H1 (cell line): ENCODE measurements at regions not wholly inside any gene's neighbourhood (a gene's known extent, or its start where the extent isn't known, plus 50 kb on each side); places are given as distances from the start of the nearest gene placed in this dataset.

Experiments used
- CTBP2 ChIP-seq: IDR thresholded peaks from 2 replicates; pipeline ENCODE4 v1.7.0; 2011; ENCODE audit warnings: borderline replicate concordance, mild to moderate bottlenecking, moderate library complexity, mixed read lengths, low read length; ENCODE audit not compliant: insufficient read depth, insufficient read length
- EP300 ChIP-seq, 2 experiments: IDR thresholded peaks; 1 replicate in 1 of 2; 2 replicates in 1 of 2; pipeline ENCODE4 v1.6.1; 2011 to 2012; ENCODE audit warnings: low read depth in 2 of 2, low read length in 2 of 2, mild to moderate bottlenecking in 2 of 2, borderline replicate concordance in 1 of 2, inconsistent platforms in 1 of 2, moderate library complexity in 1 of 2
- SP4 ChIP-seq: IDR thresholded peaks from 2 replicates; pipeline ENCODE4 v1.6.1; 2012; ENCODE audit warnings: low read length, inconsistent platforms
- YY1 ChIP-seq: IDR thresholded peaks from 2 replicates; pipeline ENCODE4 v1.6.1; 2011; ENCODE audit warnings: low read depth, mild to moderate bottlenecking, low read length
- TF ChIP-seq, protein P1 (sequence below): fragments of 300-600 bp; sonication (generic); IDR thresholded peaks from 2 replicates; pipeline ENCODE4 v1.7.1; 2012; ENCODE audit warnings: low read length, moderate library complexity, mild to moderate bottlenecking, inconsistent platforms; ENCODE audit not compliant: insufficient replicate concordance

DNA sequence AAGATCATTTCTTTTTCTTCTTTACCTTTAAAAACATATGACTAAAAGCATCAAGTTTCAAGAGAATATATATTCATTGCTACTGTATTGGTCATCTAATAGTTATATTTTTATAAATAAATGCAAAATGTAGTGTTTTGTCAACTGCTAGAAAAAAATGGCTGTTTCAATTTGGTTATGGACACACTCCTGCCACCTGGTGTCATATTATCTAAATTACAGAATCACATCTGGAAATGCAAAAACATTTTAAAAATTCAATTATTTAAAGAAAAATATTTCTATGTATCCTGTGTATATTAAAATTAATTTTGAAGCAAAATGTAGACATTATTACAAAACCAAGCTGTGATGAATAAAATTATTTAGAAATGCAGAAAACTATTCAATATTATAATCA, 329.4 kb upstream of the PCDH18 start (continued):
- TF ChIP-seq, protein P1, sequence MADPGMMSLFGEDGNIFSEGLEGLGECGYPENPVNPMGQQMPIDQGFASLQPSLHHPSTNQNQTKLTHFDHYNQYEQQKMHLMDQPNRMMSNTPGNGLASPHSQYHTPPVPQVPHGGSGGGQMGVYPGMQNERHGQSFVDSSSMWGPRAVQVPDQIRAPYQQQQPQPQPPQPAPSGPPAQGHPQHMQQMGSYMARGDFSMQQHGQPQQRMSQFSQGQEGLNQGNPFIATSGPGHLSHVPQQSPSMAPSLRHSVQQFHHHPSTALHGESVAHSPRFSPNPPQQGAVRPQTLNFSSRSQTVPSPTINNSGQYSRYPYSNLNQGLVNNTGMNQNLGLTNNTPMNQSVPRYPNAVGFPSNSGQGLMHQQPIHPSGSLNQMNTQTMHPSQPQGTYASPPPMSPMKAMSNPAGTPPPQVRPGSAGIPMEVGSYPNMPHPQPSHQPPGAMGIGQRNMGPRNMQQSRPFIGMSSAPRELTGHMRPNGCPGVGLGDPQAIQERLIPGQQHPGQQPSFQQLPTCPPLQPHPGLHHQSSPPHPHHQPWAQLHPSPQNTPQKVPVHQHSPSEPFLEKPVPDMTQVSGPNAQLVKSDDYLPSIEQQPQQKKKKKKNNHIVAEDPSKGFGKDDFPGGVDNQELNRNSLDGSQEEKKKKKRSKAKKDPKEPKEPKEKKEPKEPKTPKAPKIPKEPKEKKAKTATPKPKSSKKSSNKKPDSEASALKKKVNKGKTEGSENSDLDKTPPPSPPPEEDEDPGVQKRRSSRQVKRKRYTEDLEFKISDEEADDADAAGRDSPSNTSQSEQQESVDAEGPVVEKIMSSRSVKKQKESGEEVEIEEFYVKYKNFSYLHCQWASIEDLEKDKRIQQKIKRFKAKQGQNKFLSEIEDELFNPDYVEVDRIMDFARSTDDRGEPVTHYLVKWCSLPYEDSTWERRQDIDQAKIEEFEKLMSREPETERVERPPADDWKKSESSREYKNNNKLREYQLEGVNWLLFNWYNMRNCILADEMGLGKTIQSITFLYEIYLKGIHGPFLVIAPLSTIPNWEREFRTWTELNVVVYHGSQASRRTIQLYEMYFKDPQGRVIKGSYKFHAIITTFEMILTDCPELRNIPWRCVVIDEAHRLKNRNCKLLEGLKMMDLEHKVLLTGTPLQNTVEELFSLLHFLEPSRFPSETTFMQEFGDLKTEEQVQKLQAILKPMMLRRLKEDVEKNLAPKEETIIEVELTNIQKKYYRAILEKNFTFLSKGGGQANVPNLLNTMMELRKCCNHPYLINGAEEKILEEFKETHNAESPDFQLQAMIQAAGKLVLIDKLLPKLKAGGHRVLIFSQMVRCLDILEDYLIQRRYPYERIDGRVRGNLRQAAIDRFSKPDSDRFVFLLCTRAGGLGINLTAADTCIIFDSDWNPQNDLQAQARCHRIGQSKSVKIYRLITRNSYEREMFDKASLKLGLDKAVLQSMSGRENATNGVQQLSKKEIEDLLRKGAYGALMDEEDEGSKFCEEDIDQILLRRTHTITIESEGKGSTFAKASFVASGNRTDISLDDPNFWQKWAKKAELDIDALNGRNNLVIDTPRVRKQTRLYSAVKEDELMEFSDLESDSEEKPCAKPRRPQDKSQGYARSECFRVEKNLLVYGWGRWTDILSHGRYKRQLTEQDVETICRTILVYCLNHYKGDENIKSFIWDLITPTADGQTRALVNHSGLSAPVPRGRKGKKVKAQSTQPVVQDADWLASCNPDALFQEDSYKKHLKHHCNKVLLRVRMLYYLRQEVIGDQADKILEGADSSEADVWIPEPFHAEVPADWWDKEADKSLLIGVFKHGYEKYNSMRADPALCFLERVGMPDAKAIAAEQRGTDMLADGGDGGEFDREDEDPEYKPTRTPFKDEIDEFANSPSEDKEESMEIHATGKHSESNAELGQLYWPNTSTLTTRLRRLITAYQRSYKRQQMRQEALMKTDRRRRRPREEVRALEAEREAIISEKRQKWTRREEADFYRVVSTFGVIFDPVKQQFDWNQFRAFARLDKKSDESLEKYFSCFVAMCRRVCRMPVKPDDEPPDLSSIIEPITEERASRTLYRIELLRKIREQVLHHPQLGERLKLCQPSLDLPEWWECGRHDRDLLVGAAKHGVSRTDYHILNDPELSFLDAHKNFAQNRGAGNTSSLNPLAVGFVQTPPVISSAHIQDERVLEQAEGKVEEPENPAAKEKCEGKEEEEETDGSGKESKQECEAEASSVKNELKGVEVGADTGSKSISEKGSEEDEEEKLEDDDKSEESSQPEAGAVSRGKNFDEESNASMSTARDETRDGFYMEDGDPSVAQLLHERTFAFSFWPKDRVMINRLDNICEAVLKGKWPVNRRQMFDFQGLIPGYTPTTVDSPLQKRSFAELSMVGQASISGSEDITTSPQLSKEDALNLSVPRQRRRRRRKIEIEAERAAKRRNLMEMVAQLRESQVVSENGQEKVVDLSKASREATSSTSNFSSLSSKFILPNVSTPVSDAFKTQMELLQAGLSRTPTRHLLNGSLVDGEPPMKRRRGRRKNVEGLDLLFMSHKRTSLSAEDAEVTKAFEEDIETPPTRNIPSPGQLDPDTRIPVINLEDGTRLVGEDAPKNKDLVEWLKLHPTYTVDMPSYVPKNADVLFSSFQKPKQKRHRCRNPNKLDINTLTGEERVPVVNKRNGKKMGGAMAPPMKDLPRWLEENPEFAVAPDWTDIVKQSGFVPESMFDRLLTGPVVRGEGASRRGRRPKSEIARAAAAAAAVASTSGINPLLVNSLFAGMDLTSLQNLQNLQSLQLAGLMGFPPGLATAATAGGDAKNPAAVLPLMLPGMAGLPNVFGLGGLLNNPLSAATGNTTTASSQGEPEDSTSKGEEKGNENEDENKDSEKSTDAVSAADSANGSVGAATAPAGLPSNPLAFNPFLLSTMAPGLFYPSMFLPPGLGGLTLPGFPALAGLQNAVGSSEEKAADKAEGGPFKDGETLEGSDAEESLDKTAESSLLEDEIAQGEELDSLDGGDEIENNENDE: no peak
- TF ChIP-seq EP300 (IDR thresholded peaks at IDR 0.05; ENCODE audit: borderline replicate concordance in 1 of 2, low read depth in 2 of 2, low read length in 2 of 2): no peak
- no peak for TF ChIP-seq SP4
- TF ChIP-seq YY1: peak; percentile 26; the same call in 1 of the 2 replicates
- no peak for TF ChIP-seq CTBP2
